ENCODE measurements at regions not wholly inside any gene's neighbourhood (a gene's known extent, or its start where the extent isn't known, plus 50 kb on each side); places are given as distances from the start of the nearest gene placed in this dataset.

- no peak overlapping the region for H3K27ac ChIP-seq
- intact Hi-C loops (cut with DNase I) = no loop called here
- H3K4me1 ChIP-seq = no peaks in the 10 kb centered on the region
- no peak overlapping the region for H3K9ac ChIP-seq (ENCODE audit: low read depth in 2 of 2, low read length in 2 of 2)
- H3K9me3 ChIP-seq = no peaks in the 10 kb centered on the region
- H3K4me3 ChIP-seq = no peak overlapping the region
- no peak for DNase-seq
- no peak for TF ChIP-seq CTCF (IDR thresholded peaks at IDR 0.05)
- H3K36me3 ChIP-seq = no peaks in the 10 kb centered on the region
- H3K27me3 ChIP-seq = no peaks in the 10 kb centered on the region
Measured at GRCh38 chr6:134550604-134551003, 232.7 kb upstream of the SGK1 start.

DNA sequence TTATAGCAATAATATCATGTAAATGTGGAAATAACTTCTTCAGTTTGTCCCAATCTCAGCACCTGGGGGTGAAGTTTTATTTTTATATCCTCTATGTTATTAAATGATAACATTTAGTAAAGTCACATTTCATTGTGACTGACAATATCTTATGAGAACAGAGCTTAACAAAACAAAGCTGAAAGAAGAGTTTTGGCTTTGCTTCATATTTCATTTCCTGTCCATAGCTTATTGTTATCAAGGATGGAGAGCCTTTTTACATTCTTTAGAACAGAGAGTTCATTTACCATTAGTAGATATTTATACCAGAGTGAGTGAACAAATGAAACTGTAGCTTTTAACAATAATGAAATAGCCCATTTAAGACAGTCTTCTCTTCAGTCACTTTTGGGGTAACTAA, 231.9 kb upstream of the SGK1 start:
- Histone ChIP-seq H3K36me3 (no peaks in the 10 kb centered on the region), H3K9ac (ENCODE audit: low read depth in 2 of 2, low read length in 2 of 2) (no peak overlapping the region), H3K27ac (no peak overlapping the region), H3K27me3 (no peaks in the 10 kb centered on the region), H3K4me3 (no peak overlapping the region), H3K4me1 (no peaks in the 10 kb centered on the region), H3K9me3 (no peaks in the 10 kb centered on the region)
- TF ChIP-seq CTCF (IDR thresholded peaks at IDR 0.05) = no peak
- intact Hi-C loops (cut with DNase I) = no loop called here
- no peak for DNase-seq

GRCh38 chr6:134546962-134547645, 229.2 kb upstream of the SGK1 start:
- TF ChIP-seq CTCF (IDR thresholded peaks at IDR 0.05) = no peak
- H3K4me1 ChIP-seq = no peaks in the 10 kb centered on the region
- H3K4me3 ChIP-seq = no peak overlapping the region
- no peaks in the 10 kb centered on the region for H3K27me3 ChIP-seq
- no peak for DNase-seq
- H3K9me3 ChIP-seq = no peaks in the 10 kb centered on the region
- no peak overlapping the region for H3K9ac ChIP-seq (ENCODE audit: low read depth in 2 of 2, low read length in 2 of 2)
- H3K36me3 ChIP-seq = no peaks in the 10 kb centered on the region
- intact Hi-C loops (cut with DNase I) = no loop called here
- no peak overlapping the region for H3K27ac ChIP-seq

DNA sequence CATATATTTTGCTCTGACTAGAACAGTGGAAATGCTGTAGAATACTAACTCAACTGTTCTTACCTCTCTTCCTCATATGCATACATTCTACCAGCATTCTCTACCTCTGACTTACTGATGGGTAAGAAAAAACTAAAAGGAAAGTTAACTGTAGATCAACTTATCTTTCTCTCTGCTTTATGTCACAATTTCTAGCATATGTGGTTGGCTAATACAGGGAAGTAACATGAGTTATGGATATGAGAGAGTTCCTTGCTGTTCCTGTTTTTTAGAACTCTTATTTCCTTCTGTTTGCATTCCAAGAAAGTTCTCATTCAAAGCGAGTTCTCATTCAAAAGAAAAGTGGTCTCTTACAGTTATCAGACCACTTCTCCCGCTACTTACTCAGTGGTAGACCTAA, 226.8 kb upstream of the SGK1 start:
- intact Hi-C loops (cut with DNase I) = no loop called here
- H3K9me3 ChIP-seq = no peaks in the 10 kb centered on the region

DNA sequence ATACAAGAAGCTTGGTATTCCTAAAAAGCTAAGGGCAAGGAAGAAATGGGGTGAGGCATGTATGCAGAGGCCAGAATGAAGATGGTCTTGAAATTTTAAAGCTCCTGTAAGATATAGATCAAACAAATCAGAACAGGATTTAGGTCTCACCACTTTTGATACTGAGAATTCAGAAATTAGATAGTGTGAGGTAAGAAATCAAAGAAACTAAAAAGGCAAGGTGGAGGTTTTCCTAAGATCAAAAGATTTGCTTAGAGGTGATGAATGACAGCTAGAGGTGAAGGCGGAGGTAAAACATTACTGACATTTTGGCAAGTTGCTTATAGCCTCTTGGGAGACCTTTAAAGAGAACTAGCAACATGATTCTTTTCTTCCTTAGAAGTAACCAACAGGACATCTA, 225.2 kb upstream of the SGK1 start:
- Histone ChIP-seq H3K9ac (ENCODE audit: low read depth in 2 of 2, low read length in 2 of 2) (no peak overlapping the region), H3K4me1 (no peaks in the 10 kb centered on the region), H3K27me3 (no peaks in the 10 kb centered on the region), H3K9me3 (no peaks in the 10 kb centered on the region), H3K4me3 (no peak overlapping the region), H3K27ac (no peak overlapping the region), H3K36me3 (no peaks in the 10 kb centered on the region)
- no peak for DNase-seq
- no peak for TF ChIP-seq CTCF (IDR thresholded peaks at IDR 0.05)
- intact Hi-C loops (cut with DNase I) = no loop called here

More for the DNA sequence above, 226.8 kb upstream of the SGK1 start:
- H3K9ac ChIP-seq (ENCODE audit: low read depth in 2 of 2, low read length in 2 of 2) = no peak overlapping the region
- no peaks in the 10 kb centered on the region for H3K27me3 ChIP-seq
- H3K36me3 ChIP-seq = no peaks in the 10 kb centered on the region
- no peak overlapping the region for H3K4me3 ChIP-seq
- no peak for DNase-seq
- no peaks in the 10 kb centered on the region for H3K4me1 ChIP-seq
- TF ChIP-seq CTCF (IDR thresholded peaks at IDR 0.05) = no peak
- H3K27ac ChIP-seq = no peak overlapping the region

All from colonic mucosa (tissue), 4 donors.